GM12878 (cell line): ENCODE measurements at regions not wholly inside any gene's neighbourhood (a gene's known extent, or its start where the extent isn't known, plus 50 kb on each side); places are given as distances from the start of the nearest gene placed in this dataset.

ENCODE experiments used
- BRCA1 ChIP-seq: IDR thresholded peaks from 2 replicates; pipeline ENCODE4 v1.6.1; 2011; ENCODE audit warnings: low read depth, low read length, improper control_type of control experiment
- ESRRA ChIP-seq: IDR thresholded peaks from 2 replicates; pipeline ENCODE4 v1.6.1; 2012; ENCODE audit warnings: mild to moderate bottlenecking, low read length, improper control_type of control experiment
- EZH2 ChIP-seq: IDR thresholded peaks from 2 replicates; pipeline ENCODE4 v1.6.1; 2012; ENCODE audit warnings: low read depth, mild to moderate bottlenecking, control low read depth, inconsistent platforms, low read length, borderline replicate concordance; ENCODE audit not compliant: control insufficient read depth
- KAT2A ChIP-seq: conservative IDR thresholded peaks from 2 replicates; pipeline ENCODE4 v1.6.1; 2011; ENCODE audit warnings: low read depth, low read length; ENCODE audit not compliant: control insufficient read depth
- MAX ChIP-seq: IDR thresholded peaks from 2 replicates; pipeline ENCODE4 v1.6.1; 2012; ENCODE audit warnings: low read depth, low read length, improper control_type of control experiment
- MYC ChIP-seq: IDR thresholded peaks from 2 replicates; pipeline ENCODE4 v1.6.1; 2011; ENCODE audit warnings: mild to moderate bottlenecking, low read length, moderate library complexity, inconsistent platforms; ENCODE audit not compliant: insufficient read depth, insufficient replicate concordance, insufficient read length, severe bottlenecking
- POLR2A ChIP-seq: IDR thresholded peaks from 2 replicates; pipeline ENCODE4 v1.6.1; 2011; ENCODE audit warnings: low read depth, mild to moderate bottlenecking, low read length
- RAD21 ChIP-seq: IDR thresholded peaks from 2 replicates; pipeline ENCODE4 v1.6.1; 2011; ENCODE audit warnings: mild to moderate bottlenecking, low read depth, low read length, moderate library complexity; ENCODE audit not compliant: insufficient read depth
- SP1 ChIP-seq: IDR thresholded peaks from one replicate; pipeline ENCODE4 v1.6.1; 2011; ENCODE audit warnings: low read depth, low read length
- TBL1XR1 ChIP-seq: IDR thresholded peaks from 2 replicates; pipeline ENCODE4 v1.6.1; 2012; ENCODE audit warnings: low read depth, low read length, improper control_type of control experiment
- TF ChIP-seq, protein P1 (sequence below), 3 experiments: IDR thresholded peaks in 2 of 3; conservative IDR thresholded peaks in 1 of 3; 2 replicates each; pipeline ENCODE4 v1.5.1; 2011; ENCODE audit warnings: low read depth in 3 of 3, low read length in 3 of 3, mild to moderate bottlenecking in 3 of 3, control low read depth in 2 of 3, moderate library complexity in 2 of 3, inconsistent platforms in 1 of 3, mixed read lengths in 1 of 3; ENCODE audit not compliant: control insufficient read depth in 2 of 3, insufficient read depth in 1 of 3; ENCODE audit errors: extremely low read depth in 1 of 3
- TF ChIP-seq, protein P2 (sequence below): IDR thresholded peaks from 2 replicates; pipeline ENCODE4 v1.6.1; 2011; ENCODE audit warnings: low read depth, low read length, improper control_type of control experiment, borderline replicate concordance

GRCh38 chr7:16040346-16040745 lies 353.9 kb upstream of the MEOX2 start:
- TF ChIP-seq, protein P1, sequence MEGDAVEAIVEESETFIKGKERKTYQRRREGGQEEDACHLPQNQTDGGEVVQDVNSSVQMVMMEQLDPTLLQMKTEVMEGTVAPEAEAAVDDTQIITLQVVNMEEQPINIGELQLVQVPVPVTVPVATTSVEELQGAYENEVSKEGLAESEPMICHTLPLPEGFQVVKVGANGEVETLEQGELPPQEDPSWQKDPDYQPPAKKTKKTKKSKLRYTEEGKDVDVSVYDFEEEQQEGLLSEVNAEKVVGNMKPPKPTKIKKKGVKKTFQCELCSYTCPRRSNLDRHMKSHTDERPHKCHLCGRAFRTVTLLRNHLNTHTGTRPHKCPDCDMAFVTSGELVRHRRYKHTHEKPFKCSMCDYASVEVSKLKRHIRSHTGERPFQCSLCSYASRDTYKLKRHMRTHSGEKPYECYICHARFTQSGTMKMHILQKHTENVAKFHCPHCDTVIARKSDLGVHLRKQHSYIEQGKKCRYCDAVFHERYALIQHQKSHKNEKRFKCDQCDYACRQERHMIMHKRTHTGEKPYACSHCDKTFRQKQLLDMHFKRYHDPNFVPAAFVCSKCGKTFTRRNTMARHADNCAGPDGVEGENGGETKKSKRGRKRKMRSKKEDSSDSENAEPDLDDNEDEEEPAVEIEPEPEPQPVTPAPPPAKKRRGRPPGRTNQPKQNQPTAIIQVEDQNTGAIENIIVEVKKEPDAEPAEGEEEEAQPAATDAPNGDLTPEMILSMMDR (IDR thresholded peaks at IDR 0.05 in 2 of 3, conservative IDR thresholded peaks at IDR 0.05 in 1 of 3; ENCODE audit: control insufficient read depth in 2 of 3, extremely low read depth in 1 of 3, insufficient read depth in 1 of 3, low read depth in 3 of 3, low read length in 3 of 3) = no peak
- TF ChIP-seq MYC (no peak), POLR2A (no peak), MAX (no peak), KAT2A (no peak), BRCA1 (no peak), ESRRA (no peak), RAD21 (no peak), TBL1XR1 (no peak), EZH2 (no peak), SP1 (no peak)
- TF ChIP-seq, protein P2, sequence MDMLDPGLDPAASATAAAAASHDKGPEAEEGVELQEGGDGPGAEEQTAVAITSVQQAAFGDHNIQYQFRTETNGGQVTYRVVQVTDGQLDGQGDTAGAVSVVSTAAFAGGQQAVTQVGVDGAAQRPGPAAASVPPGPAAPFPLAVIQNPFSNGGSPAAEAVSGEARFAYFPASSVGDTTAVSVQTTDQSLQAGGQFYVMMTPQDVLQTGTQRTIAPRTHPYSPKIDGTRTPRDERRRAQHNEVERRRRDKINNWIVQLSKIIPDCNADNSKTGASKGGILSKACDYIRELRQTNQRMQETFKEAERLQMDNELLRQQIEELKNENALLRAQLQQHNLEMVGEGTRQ = no peak
